Stimulated activated memory B cell treated with anti-CD40 and anti-IgM and Interleukin-4, amounts not matched to agents 10 μg/mL and 1 μg/mL and 100 μg/mL, for 72 hours (primary cell): ENCODE measurements at regions not wholly inside any gene's neighbourhood (a gene's known extent, or its start where the extent isn't known, plus 50 kb on each side); places are given as distances from the start of the nearest gene placed in this dataset.
"Not testable (repeated sequence)": the region's sequence is repeated elsewhere in the genome, so short reads cannot be mapped to it uniquely, and the experiment has no call there.

Source experiments
- ATAC-seq: fragments of 150-1000 bp; cut with Tn5 transposase; 2 replicates; pipeline ENCODE4 v1.10.0; 2021
- H3K27ac Mint-ChIP-seq: one replicate; pipeline ENCODE4 v1.8.0; 2022; ENCODE audit warnings: mild to moderate bottlenecking, mixed read lengths
- H3K27me3 Mint-ChIP-seq: one replicate; pipeline ENCODE4 v1.8.0; 2022; ENCODE audit warnings: mixed read lengths
- H3K36me3 Mint-ChIP-seq: one replicate; pipeline ENCODE4 v1.8.0; 2022; ENCODE audit warnings: mixed read lengths
- H3K4me1 Mint-ChIP-seq: one replicate; pipeline ENCODE4 v1.8.0; 2022; ENCODE audit warnings: mixed read lengths
- H3K4me3 Mint-ChIP-seq: one replicate; pipeline ENCODE4 v1.8.0; 2022; ENCODE audit warnings: mild to moderate bottlenecking, moderate library complexity, mixed read lengths
- H3K9me3 Mint-ChIP-seq: one replicate; pipeline ENCODE4 v1.8.0; 2022; ENCODE audit warnings: mixed read lengths

DNA sequence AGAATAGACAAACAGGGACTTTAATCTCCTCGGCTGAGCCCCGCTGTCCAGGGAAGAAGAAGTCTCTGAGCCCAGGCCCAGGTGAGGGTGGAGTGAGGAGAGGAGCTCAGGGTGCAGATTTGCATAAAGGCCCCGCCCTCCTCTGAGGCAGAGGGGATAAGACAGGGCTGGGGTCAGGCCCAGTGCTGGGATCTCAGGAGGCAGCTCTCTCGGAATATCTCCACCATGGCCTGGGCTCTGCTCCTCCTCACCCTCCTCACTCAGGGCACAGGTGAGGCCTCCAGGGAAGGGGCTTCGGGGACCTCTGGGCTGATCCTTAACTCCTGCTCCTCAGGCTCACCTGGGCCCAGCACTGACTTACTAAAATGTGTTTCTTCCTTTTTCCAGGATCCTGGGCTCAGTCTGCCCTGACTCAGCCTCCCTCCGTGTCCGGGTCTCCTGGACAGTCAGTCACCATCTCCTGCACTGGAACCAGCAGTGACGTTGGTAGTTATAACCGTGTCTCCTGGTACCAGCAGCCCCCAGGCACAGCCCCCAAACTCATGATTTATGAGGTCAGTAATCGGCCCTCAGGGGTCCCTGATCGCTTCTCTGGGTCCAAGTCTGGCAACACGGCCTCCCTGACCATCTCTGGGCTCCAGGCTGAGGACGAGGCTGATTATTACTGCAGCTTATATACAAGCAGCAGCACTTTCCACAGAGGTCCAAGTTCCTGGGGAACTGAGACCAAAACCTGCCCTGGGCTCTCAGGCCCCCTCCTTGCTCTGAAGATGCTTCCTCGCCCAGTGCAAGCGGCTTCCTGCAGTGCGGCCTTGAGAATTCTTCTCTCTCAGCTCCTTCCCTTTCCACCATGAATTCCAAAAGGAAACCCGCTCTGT, 90.2 kb downstream of the GGTLC2 start:
- not testable (repeated sequence) for H3K4me3 Mint-ChIP-seq, H3K27ac Mint-ChIP-seq, H3K36me3 Mint-ChIP-seq, H3K4me1 Mint-ChIP-seq, ATAC-seq, H3K9me3 Mint-ChIP-seq
- H3K27me3 Mint-ChIP-seq: peaks cover 12% of the 10 kb centered on the region

- H3K9me3 Mint-ChIP-seq, ATAC-seq, H3K4me1 Mint-ChIP-seq, H3K4me3 Mint-ChIP-seq, H3K27ac Mint-ChIP-seq, H3K36me3 Mint-ChIP-seq: not testable (repeated sequence)
- H3K27me3 Mint-ChIP-seq: peaks cover 12% of the 10 kb centered on the region
Observed at GRCh38 chr22:22735276-22735675, 90.9 kb downstream of the GGTLC2 start.

DNA sequence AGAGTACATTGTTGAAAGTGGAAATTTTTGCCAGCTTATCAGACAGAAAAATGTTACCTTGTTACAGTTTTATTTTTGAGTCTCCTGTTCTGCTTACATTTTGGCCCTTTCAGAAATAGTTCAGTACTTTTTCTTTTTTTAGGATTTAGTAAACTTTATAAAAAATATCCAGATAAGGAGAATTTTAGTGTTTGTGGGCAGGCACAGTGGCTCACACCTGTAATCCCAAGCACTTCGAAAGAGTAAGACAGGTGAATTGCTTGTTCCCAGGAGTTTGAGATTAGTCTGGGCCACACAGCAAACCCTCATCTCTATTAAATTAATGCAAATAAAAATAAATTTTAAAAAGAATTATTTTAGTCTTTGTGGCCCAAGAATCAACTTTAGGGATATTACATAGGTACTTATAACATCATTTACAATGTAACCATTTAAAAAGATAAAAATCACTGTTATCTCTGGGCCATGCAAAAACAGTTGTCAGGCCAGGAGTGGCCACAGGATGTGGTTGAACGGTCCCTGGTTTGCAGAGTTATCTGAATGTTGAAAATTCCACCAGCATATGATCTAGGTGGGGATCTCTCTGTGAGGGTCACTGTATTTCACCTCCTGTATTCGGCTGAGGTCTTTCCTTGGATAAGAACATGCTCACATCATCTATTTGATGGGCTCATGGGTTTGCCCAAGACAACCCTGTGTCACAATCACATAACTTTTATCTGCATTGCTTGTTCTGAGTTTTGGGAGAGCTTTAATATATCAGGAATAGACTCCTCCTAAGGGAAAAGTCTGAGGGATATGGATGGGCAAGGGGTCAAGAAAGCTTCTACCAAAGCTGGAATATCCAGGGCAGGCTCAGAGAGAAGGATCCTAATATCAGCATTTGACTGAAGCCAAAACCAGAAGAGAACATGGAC, 91.5 kb downstream of the GGTLC2 start:
- Mint-ChIP-seq H3K4me1 (no peaks in the 10 kb centered on the region), H3K27me3 (peaks cover 16% of the 10 kb centered on the region), H3K4me3 (no peak overlapping the region), H3K27ac (no peak overlapping the region), H3K9me3 (no peaks in the 10 kb centered on the region), H3K36me3 (no peaks in the 10 kb centered on the region)
- no peak for ATAC-seq

DNA sequence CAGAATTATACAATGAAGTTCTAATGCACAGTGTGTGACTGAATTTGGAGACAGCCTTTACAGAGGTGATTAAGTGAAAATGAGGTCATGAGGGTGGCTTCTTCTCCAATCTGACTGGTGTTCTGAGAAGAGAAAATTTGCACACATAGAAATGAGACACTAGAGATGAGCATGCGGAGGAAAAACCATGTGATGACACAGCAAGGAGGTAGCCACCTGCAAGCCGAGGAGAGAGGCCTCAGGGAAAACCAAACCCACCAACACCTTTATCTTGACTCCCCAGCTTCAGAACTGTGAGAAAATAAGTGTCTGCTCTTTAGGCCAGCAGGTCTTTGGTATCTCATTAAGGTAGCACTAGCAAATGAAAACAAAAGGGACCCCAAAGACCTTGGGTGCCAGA, 93.2 kb downstream of the GGTLC2 start:
- H3K27me3 Mint-ChIP-seq: peaks cover 17% of the 10 kb centered on the region
- H3K9me3 Mint-ChIP-seq: no peaks in the 10 kb centered on the region
- no peak overlapping the region for H3K4me3 Mint-ChIP-seq
- peaks cover 2% of the 10 kb centered on the region for H3K4me1 Mint-ChIP-seq
- no peak for ATAC-seq
- no peak overlapping the region for H3K27ac Mint-ChIP-seq
- no peaks in the 10 kb centered on the region for H3K36me3 Mint-ChIP-seq

- peaks cover 14% of the 10 kb centered on the region for H3K4me1 Mint-ChIP-seq
- no peak overlapping the region for H3K4me3 Mint-ChIP-seq
- no peak overlapping the region for H3K27ac Mint-ChIP-seq
- no peak for ATAC-seq
- H3K9me3 Mint-ChIP-seq: no peaks in the 10 kb centered on the region
- H3K36me3 Mint-ChIP-seq: no peaks in the 10 kb centered on the region
- H3K27me3 Mint-ChIP-seq: peaks cover 17% of the 10 kb centered on the region
Observed at GRCh38 chr22:22738959-22739585, 94.7 kb downstream of the GGTLC2 start.

DNA sequence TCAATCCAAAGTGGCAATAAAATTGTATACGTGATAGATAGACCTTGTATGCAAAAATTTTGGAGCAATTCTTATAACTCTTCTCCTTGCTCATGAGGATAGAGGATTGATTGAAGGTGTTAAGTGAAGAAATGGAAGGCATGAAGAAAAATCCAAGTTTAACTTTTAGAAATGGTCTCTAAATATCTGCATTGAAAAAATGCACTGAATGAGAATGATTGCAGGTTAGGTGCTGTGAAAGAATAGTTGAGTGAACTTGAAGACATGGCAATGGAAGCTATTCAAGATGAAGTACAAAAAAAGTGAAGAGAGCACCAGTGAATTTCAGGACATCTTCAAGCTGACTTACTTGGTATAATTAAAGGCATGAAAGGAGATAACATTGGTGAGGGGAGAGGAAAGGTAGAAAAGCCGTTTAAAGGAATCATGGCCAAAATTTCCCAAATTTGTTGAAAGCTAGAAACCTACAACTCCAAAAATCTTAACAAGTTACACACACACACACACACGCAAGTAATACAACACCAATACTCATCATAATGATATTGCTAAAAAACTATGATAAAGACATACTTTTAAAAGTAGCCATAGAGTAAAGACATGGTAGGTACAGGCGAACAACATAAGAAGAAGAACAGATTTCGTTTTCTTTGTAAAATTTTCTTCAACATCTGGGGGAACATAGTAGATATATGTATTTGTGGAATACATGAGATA, 96.3 kb downstream of the GGTLC2 start:
- no peak overlapping the region for H3K27ac Mint-ChIP-seq
- H3K9me3 Mint-ChIP-seq: no peaks in the 10 kb centered on the region
- H3K36me3 Mint-ChIP-seq: no peaks in the 10 kb centered on the region
- H3K4me1 Mint-ChIP-seq: peaks cover 20% of the 10 kb centered on the region
- H3K27me3 Mint-ChIP-seq: peaks cover 17% of the 10 kb centered on the region
- ATAC-seq: no peak
- H3K4me3 Mint-ChIP-seq: no peak overlapping the region

GRCh38 chr22:22741843-22742242, 97.4 kb downstream of the GGTLC2 start:
- H3K27ac Mint-ChIP-seq: no peak overlapping the region
- ATAC-seq: no peak
- no peak overlapping the region for H3K4me3 Mint-ChIP-seq
- H3K4me1 Mint-ChIP-seq: peaks cover 28% of the 10 kb centered on the region
- H3K36me3 Mint-ChIP-seq: no peaks in the 10 kb centered on the region
- H3K9me3 Mint-ChIP-seq: no peaks in the 10 kb centered on the region
- H3K27me3 Mint-ChIP-seq: peaks cover 17% of the 10 kb centered on the region

DNA sequence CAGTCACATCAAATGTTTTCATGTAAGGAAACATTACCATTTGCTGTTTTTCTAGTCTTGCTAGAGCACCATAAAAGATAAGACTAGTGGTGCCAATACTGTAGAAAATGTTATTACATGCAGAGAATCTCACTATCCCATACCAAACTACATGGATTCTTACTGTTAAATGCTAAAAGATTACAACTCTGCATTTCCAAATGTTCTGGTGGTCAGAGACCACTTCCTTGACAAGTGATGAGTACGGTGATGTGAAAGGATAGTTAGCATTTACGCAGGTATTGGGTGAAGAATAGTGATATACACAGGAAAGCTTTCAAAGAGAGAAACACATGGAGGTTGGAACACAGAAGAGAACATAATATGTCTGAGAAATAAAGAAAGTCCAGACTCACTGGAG, 98.2 kb downstream of the GGTLC2 start:
- Mint-ChIP-seq H3K4me3 (no peak overlapping the region), H3K36me3 (no peaks in the 10 kb centered on the region), H3K9me3 (no peaks in the 10 kb centered on the region), H3K4me1 (peaks cover 36% of the 10 kb centered on the region), H3K27me3 (peaks cover 17% of the 10 kb centered on the region), H3K27ac (no peak overlapping the region)
- ATAC-seq: no peak

DNA sequence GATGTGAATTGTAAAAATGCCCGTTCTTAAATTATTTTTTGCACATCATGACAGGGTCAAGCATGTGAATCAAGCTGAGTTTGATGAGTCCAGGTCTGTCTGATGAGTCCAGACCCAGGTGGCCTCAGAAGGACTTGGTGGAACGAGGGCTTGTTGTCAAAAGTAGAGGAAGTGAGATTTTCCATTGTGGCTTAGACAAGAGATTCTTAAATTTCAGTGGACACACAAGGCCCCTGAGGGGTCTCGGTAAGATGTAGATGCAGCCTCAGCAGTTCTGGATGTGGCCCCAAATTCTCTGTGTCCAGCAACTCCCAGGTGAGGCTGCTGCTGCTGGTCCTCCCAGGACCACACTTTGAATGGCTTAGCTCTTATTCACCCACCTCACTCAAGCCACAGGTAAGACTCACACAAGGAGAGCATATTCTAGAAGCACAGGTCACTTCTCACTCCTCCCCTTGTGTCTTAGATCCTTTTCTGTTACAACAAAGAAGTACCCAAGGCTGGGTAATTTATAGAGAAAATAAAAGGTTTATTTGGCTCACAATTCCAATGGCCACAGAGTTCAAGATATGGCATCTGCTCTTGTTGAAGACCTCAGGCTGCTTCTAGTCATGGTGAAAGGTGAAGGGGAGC, 98.8 kb downstream of the GGTLC2 start:
- H3K27me3 Mint-ChIP-seq: peaks cover 17% of the 10 kb centered on the region
- H3K9me3 Mint-ChIP-seq: no peaks in the 10 kb centered on the region
- peaks cover 42% of the 10 kb centered on the region for H3K4me1 Mint-ChIP-seq
- H3K4me3 Mint-ChIP-seq: no peak overlapping the region
- ATAC-seq: no peak
- no peaks in the 10 kb centered on the region for H3K36me3 Mint-ChIP-seq
- H3K27ac Mint-ChIP-seq: no peak overlapping the region

GRCh38 chr22:22744412-22745224, 100.2 kb downstream of the GGTLC2 start:
- Mint-ChIP-seq H3K9me3 (no peaks in the 10 kb centered on the region), H3K27me3 (peaks cover 15% of the 10 kb centered on the region), H3K4me3 (no peak overlapping the region), H3K4me1 (peaks cover 44% of the 10 kb centered on the region), H3K27ac (no peak overlapping the region), H3K36me3 (no peaks in the 10 kb centered on the region)
- no peak for ATAC-seq

DNA sequence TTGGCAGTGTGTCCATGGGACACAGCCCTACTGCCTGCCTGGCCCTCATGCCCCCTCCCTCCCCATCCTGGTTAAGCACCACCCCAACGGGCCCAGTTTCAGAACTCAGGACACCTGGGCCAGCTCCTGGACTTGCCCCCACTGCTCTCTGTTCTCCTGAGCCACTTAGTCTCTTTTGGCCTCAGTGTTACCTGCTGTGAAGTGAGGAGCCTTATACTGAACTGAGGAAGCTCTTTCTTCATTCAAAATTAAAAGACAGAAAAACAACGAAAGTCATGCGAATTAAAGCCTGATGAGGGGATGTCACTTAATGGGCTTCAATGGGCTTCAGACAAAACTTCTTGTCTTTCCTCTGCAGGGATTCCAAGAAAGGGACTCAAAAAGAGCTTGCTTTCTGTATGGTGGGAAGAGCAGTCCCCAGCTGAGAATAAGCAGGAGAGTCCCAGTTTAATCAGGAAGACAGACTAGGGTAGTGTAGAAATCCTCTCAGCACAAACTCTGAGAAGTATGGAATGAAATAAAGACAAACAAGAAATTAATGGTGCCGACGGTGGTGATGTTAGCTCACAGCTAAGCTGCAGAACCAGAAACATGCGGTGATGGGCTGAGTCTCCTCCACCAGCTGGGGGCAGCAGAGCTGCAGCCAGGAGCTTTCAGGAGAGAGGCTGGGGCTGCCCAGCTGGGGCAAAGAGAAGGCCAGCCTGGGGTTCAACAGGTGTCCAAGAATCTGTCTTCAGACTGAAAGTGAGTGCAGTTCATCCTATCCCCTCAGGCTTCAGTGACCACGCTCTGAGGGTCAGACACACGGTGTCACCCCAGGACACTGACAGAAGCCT, 101.0 kb downstream of the GGTLC2 start:
- no peaks in the 10 kb centered on the region for H3K36me3 Mint-ChIP-seq
- H3K9me3 Mint-ChIP-seq: no peaks in the 10 kb centered on the region
- H3K4me1 Mint-ChIP-seq: peaks cover 44% of the 10 kb centered on the region
- no peak overlapping the region for H3K4me3 Mint-ChIP-seq
- ATAC-seq: peak; percentile 74
- peaks cover 6% of the 10 kb centered on the region for H3K27me3 Mint-ChIP-seq
- H3K27ac Mint-ChIP-seq: peak overlapping the region; percentile 24

GRCh38 chr22:22746061-22746962, 101.9 kb downstream of the GGTLC2 start:
- no peaks in the 10 kb centered on the region for H3K9me3 Mint-ChIP-seq
- peak overlapping the region; percentile 24 for H3K27ac Mint-ChIP-seq
- no peaks in the 10 kb centered on the region for H3K27me3 Mint-ChIP-seq
- no peak for ATAC-seq
- H3K36me3 Mint-ChIP-seq: no peaks in the 10 kb centered on the region
- peaks cover 44% of the 10 kb centered on the region for H3K4me1 Mint-ChIP-seq
- H3K4me3 Mint-ChIP-seq: no peak overlapping the region
